ENCODE measurements at regions not wholly inside any gene's neighbourhood (a gene's known extent, or its start where the extent isn't known, plus 50 kb on each side); places are given as distances from the start of the nearest gene placed in this dataset.

DNA sequence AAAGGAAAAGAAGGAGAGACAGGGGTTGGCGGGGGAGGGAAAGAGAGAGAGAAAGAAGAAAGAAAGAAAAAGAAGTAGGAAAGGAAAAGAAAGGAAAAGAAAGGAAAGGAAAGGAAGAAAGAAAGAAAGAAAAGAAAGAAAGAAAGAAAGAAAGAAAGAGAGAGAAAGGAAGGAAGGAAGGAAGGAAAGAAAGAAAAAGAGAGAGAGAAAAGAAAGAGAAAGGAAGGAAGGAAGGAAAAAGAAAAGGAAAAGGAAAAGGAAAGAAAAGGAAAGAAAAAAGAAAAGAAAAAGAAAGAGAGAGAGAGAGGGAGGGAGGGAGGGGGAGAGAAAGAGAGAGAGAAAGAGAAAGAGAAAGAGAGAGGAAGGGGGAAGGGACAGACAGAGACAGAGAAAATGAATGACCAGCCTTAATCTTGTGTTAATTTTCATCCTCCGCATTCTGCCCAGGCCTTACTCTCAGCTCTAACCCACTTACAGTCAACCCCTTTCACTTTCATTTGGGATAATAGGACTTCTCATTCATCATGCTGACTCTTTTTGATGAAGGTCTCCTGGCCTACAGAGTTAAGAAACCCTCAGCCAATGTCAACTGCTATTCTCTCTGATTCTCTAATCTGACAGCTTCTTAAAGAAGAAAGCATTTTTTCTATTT is 207.3 kb downstream of the SUCLG1 start:
- CTCF ChIA-PET = no interaction called here

GRCh38 chr2:84249140-84249539 is 209.9 kb downstream of the SUCLG1 start:
- Histone ChIP-seq H4K20me1 (ENCODE audit: low read length) (no peaks in the 10 kb centered on the region), H3K9ac (ENCODE audit: low read length) (no peak overlapping the region), H3K27ac (ENCODE audit: low read length) (no peak overlapping the region), H3K4me1 (ENCODE audit: insufficient read depth, low read length) (no peaks in the 10 kb centered on the region), H3K27me3 (ENCODE audit: low read length) (peaks cover 13% of the 10 kb centered on the region), H2AFZ (ENCODE audit: low read length) (no peak overlapping the region), H3K4me2 (ENCODE audit: low read length) (no peak overlapping the region), H3F3A (ENCODE audit: low read length, unreplicated experiment) (no peaks in the 10 kb centered on the region), H3K79me2 (ENCODE audit: low read length) (no peaks in the 10 kb centered on the region), H3K9me2 (replicated peaks; ENCODE audit: low read length) (no peaks in the 10 kb centered on the region), H3K36me3 (ENCODE audit: low read depth, low read length) (no peaks in the 10 kb centered on the region), H3K4me3 (ENCODE audit: low read length) (no peak overlapping the region), H3K9me3 (ENCODE audit: low read length) (no peaks in the 10 kb centered on the region)
- TF ChIP-seq, protein P1, sequence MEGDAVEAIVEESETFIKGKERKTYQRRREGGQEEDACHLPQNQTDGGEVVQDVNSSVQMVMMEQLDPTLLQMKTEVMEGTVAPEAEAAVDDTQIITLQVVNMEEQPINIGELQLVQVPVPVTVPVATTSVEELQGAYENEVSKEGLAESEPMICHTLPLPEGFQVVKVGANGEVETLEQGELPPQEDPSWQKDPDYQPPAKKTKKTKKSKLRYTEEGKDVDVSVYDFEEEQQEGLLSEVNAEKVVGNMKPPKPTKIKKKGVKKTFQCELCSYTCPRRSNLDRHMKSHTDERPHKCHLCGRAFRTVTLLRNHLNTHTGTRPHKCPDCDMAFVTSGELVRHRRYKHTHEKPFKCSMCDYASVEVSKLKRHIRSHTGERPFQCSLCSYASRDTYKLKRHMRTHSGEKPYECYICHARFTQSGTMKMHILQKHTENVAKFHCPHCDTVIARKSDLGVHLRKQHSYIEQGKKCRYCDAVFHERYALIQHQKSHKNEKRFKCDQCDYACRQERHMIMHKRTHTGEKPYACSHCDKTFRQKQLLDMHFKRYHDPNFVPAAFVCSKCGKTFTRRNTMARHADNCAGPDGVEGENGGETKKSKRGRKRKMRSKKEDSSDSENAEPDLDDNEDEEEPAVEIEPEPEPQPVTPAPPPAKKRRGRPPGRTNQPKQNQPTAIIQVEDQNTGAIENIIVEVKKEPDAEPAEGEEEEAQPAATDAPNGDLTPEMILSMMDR (conservative IDR thresholded peaks at IDR 0.05; ENCODE audit: low read depth, low read length) = no peak
- TF ChIP-seq EZH2phosphoT487 (IDR thresholded peaks at IDR 0.05; ENCODE audit: borderline replicate concordance, low read length) (no peak), EZH2 (IDR thresholded peaks at IDR 0.05; ENCODE audit: low read length, unreplicated experiment) (no peak)
- no TSS peak for BruUV-seq (replicated peaks)
- CTCF ChIA-PET = no interaction called here
- DNase-seq = no peak
- intact Hi-C loops (cut with micrococcal nuclease) = no loop called here
- no peak for ATAC-seq
- POLR2A ChIA-PET (ENCODE audit: unreplicated experiment) = no interaction called here

More for the DNA sequence above, 207.3 kb downstream of the SUCLG1 start:
- Histone ChIP-seq H3K27ac (ENCODE audit: low read length) (no peak overlapping the region), H2AFZ (ENCODE audit: low read length) (no peak overlapping the region), H3K9ac (ENCODE audit: low read length) (no peak overlapping the region), H3K9me2 (replicated peaks; ENCODE audit: low read length) (no peaks in the 10 kb centered on the region), H3K79me2 (ENCODE audit: low read length) (no peaks in the 10 kb centered on the region), H3F3A (ENCODE audit: low read length, unreplicated experiment) (no peaks in the 10 kb centered on the region), H3K4me3 (ENCODE audit: low read length) (no peak overlapping the region), H3K9me3 (ENCODE audit: low read length) (no peaks in the 10 kb centered on the region), H3K4me1 (ENCODE audit: insufficient read depth, low read length) (no peaks in the 10 kb centered on the region), H4K20me1 (ENCODE audit: low read length) (no peaks in the 10 kb centered on the region), H3K27me3 (ENCODE audit: low read length) (no peaks in the 10 kb centered on the region), H3K4me2 (ENCODE audit: low read length) (no peak overlapping the region), H3K36me3 (ENCODE audit: low read depth, low read length) (no peaks in the 10 kb centered on the region)
- TF ChIP-seq EZH2 (IDR thresholded peaks at IDR 0.05; ENCODE audit: low read length, unreplicated experiment) (no peak), EZH2phosphoT487 (IDR thresholded peaks at IDR 0.05; ENCODE audit: borderline replicate concordance, low read length) (no peak)
- TF ChIP-seq, protein P1 (conservative IDR thresholded peaks at IDR 0.05; ENCODE audit: low read depth, low read length) = no peak
- no peak for DNase-seq
- POLR2A ChIA-PET (ENCODE audit: unreplicated experiment) = interaction anchor here (0.6 kb wide), 1 partner anchor 28 kb away, joined by 4 read pairs; no protein-coding TSS in a partner anchor
- intact Hi-C loops (cut with micrococcal nuclease) = no loop called here
- ATAC-seq = no peak
- no TSS peak for BruUV-seq (replicated peaks)

GRCh38 chr2:84247532-84247931 is 211.5 kb downstream of the SUCLG1 start:
- no peak overlapping the region for H3K27ac ChIP-seq (ENCODE audit: low read length)
- POLR2A ChIA-PET (ENCODE audit: unreplicated experiment) = no interaction called here

More at GRCh38 chr2:84247532-84247931, 211.5 kb downstream of the SUCLG1 start:
- Histone ChIP-seq H3K4me1 (ENCODE audit: insufficient read depth, low read length) (no peaks in the 10 kb centered on the region), H3K79me2 (ENCODE audit: low read length) (no peaks in the 10 kb centered on the region), H3F3A (ENCODE audit: low read length, unreplicated experiment) (no peaks in the 10 kb centered on the region), H3K9ac (ENCODE audit: low read length) (no peak overlapping the region), H3K36me3 (ENCODE audit: low read depth, low read length) (no peaks in the 10 kb centered on the region), H2AFZ (ENCODE audit: low read length) (no peak overlapping the region), H3K9me2 (replicated peaks; ENCODE audit: low read length) (no peaks in the 10 kb centered on the region), H4K20me1 (ENCODE audit: low read length) (no peaks in the 10 kb centered on the region), H3K27me3 (ENCODE audit: low read length) (peaks cover 28% of the 10 kb centered on the region), H3K4me3 (ENCODE audit: low read length) (no peak overlapping the region), H3K9me3 (ENCODE audit: low read length) (no peaks in the 10 kb centered on the region), H3K4me2 (ENCODE audit: low read length) (no peak overlapping the region)
- CTCF ChIA-PET = no interaction called here
- BruUV-seq (replicated peaks) = no TSS peak
- TF ChIP-seq EZH2 (IDR thresholded peaks at IDR 0.05; ENCODE audit: low read length, unreplicated experiment) = no peak
- no peak for TF ChIP-seq EZH2phosphoT487 (IDR thresholded peaks at IDR 0.05; ENCODE audit: borderline replicate concordance, low read length)
- TF ChIP-seq, protein P1 (conservative IDR thresholded peaks at IDR 0.05; ENCODE audit: low read depth, low read length) = no peak
- DNase-seq (peak; percentile 22), ATAC-seq (no peak)
- intact Hi-C loops (cut with micrococcal nuclease) = no loop called here
